Muscle of back (tissue), 3 donors: ENCODE measurements at regions not wholly inside any gene's neighbourhood (a gene's known extent, or its start where the extent isn't known, plus 50 kb on each side); places are given as distances from the start of the nearest gene placed in this dataset.

Source experiments
- DNase-seq, 3 donors: peaks; one replicate each; pipeline versions ENCODE4 v3.0.0 to v3.0.0-alpha.2; 2013

- no peak for DNase-seq
Measured at GRCh38 chr6:8218861-8219260, 116.5 kb upstream of the EEF1E1 start.

GRCh38 chr6:8215631-8216030, 113.3 kb upstream of the EEF1E1 start:
- DNase-seq: peak in 1 of 3 donors; percentile 5

- no peak for DNase-seq
Measured at GRCh38 chr6:8213995-8214394, 111.6 kb upstream of the EEF1E1 start.

- DNase-seq: no peak
Measured at GRCh38 chr6:8212720-8213434, 110.5 kb upstream of the EEF1E1 start.

GRCh38 chr6:8207869-8208191, 105.5 kb upstream of the EEF1E1 start:
- no peak for DNase-seq

- DNase-seq: no peak
Measured at GRCh38 chr6:8207191-8207868, 105.0 kb upstream of the EEF1E1 start.

GRCh38 chr6:8203337-8203736, 101.0 kb upstream of the EEF1E1 start:
- DNase-seq: no peak

GRCh38 chr6:8201679-8202078, 99.3 kb upstream of the EEF1E1 start:
- no peak for DNase-seq

GRCh38 chr6:8200255-8200654, 97.9 kb upstream of the EEF1E1 start:
- no peak for DNase-seq

GRCh38 chr6:8195714-8196102, 93.4 kb upstream of the EEF1E1 start:
- DNase-seq: no peak

GRCh38 chr6:8195040-8195713, 92.8 kb upstream of the EEF1E1 start:
- no peak for DNase-seq

GRCh38 chr6:8194490-8194889, 92.1 kb upstream of the EEF1E1 start:
- no peak for DNase-seq

- no peak for DNase-seq
Measured at GRCh38 chr6:8193541-8193940, 91.2 kb upstream of the EEF1E1 start.

- no peak for DNase-seq
Measured at GRCh38 chr6:8192597-8192996, 90.2 kb upstream of the EEF1E1 start.

- no peak for DNase-seq
Measured at GRCh38 chr6:8192067-8192466, 89.7 kb upstream of the EEF1E1 start.

GRCh38 chr6:8191629-8192028, 89.3 kb upstream of the EEF1E1 start:
- DNase-seq: no peak

GRCh38 chr6:8187209-8187608, 84.9 kb upstream of the EEF1E1 start:
- DNase-seq: no peak

GRCh38 chr6:8182902-8183665, 80.7 kb upstream of the EEF1E1 start:
- no peak for DNase-seq

- DNase-seq: peak in 2 of 3 donors; percentile 6 to 14
Measured at GRCh38 chr6:8181951-8182845, 79.8 kb upstream of the EEF1E1 start.

GRCh38 chr6:8181160-8181881, 79.0 kb upstream of the EEF1E1 start:
- no peak for DNase-seq
